Hepatocyte (in vitro differentiated cells): ENCODE measurements at regions not wholly inside any gene's neighbourhood (a gene's known extent, or its start where the extent isn't known, plus 50 kb on each side); places are given as distances from the start of the nearest gene placed in this dataset.
"Not testable (repeated sequence)": the region's sequence is repeated elsewhere in the genome, so short reads cannot be mapped to it uniquely, and the experiment has no call there.

Experiments
- DNase-seq: peaks from one replicate; pipeline ENCODE4 v3.0.0-alpha.2; 2016; ENCODE audit warnings: low spot score
- H2AFZ ChIP-seq: fragments of 200-600 bp; sonication (generic); 2 replicates; pipeline ENCODE4 v1.6.0; 2016; ENCODE audit warnings: antibody characterized with exemption, mild to moderate bottlenecking
- H3K27ac ChIP-seq: fragments of 200-600 bp; sonication (generic); 2 replicates; pipeline ENCODE4 v1.5.1; 2016; ENCODE audit warnings: mild to moderate bottlenecking
- H3K27me3 ChIP-seq: fragments of 200-600 bp; sonication (generic); 2 replicates; pipeline ENCODE4 v1.6.1; 2016
- H3K36me3 ChIP-seq: fragments of 200-600 bp; sonication (generic); replicated peaks from 2 replicates; pipeline ENCODE4 v1.5.1; 2016; ENCODE audit warnings: low read depth; ENCODE audit not compliant: insufficient read depth
- H3K4me1 ChIP-seq: fragments of 200-600 bp; sonication (generic); 2 replicates; pipeline ENCODE4 v1.5.1; 2016; ENCODE audit warnings: mild to moderate bottlenecking, moderate library complexity; ENCODE audit not compliant: insufficient read depth
- H3K4me2 ChIP-seq: fragments of 200-600 bp; sonication (generic); 2 replicates; pipeline ENCODE4 v1.6.0; 2016
- H3K4me3 ChIP-seq: fragments of 200-600 bp; sonication (generic); 2 replicates; pipeline ENCODE4 v1.5.1; 2016; ENCODE audit warnings: mild to moderate bottlenecking
- H3K79me2 ChIP-seq: fragments of 200-600 bp; sonication (generic); 2 replicates; pipeline ENCODE4 v1.6.0; 2017; ENCODE audit warnings: mild to moderate bottlenecking
- H3K9me2 ChIP-seq: fragments of 200-600 bp; sonication (generic); replicated peaks from 2 replicates; pipeline ENCODE4 v1.6.0; 2017; ENCODE audit warnings: mild to moderate bottlenecking; ENCODE audit not compliant: insufficient read depth
- H3K9me3 ChIP-seq: fragments of 200-600 bp; sonication (generic); 2 replicates; pipeline ENCODE4 v1.5.1; 2016; ENCODE audit warnings: low read depth, mild to moderate bottlenecking
- H4K20me1 ChIP-seq: fragments of 200-600 bp; sonication (generic); 2 replicates; pipeline ENCODE4 v1.6.0; 2016; ENCODE audit warnings: mild to moderate bottlenecking; ENCODE audit not compliant: insufficient read depth, poor library complexity, severe bottlenecking
- EZH2 ChIP-seq: fragments of 200-600 bp; sonication (generic); IDR thresholded peaks from 2 replicates; pipeline ENCODE4 v1.6.1; 2016; ENCODE audit warnings: antibody characterized with exemption, mild to moderate bottlenecking, borderline replicate concordance
- EZH2phosphoT487 ChIP-seq: fragments of 200-600 bp; sonication (generic); IDR thresholded peaks from one replicate; pipeline ENCODE4 v1.6.1; 2018; ENCODE audit warnings: antibody characterized with exemption, mild to moderate bottlenecking, low read depth, moderate library complexity; ENCODE audit not compliant: unreplicated experiment, severe bottlenecking
- whole genome bisulfite sequencing: methylation state at CpG from one replicate; pipeline ENCODE4 v1.1.6; 2016; ENCODE audit warnings: low lambda C conversion rate; ENCODE audit errors: missing lambda C conversion rate; 5-methylcytosine and 5-hydroxymethylcytosine counted together
- TF ChIP-seq, protein P1 (sequence below): fragments of 200-600 bp; sonication (generic); IDR thresholded peaks from 2 replicates; pipeline ENCODE4 v1.5.1; 2016; ENCODE audit warnings: antibody characterized with exemption, mild to moderate bottlenecking; ENCODE audit not compliant: poor library complexity

DNA sequence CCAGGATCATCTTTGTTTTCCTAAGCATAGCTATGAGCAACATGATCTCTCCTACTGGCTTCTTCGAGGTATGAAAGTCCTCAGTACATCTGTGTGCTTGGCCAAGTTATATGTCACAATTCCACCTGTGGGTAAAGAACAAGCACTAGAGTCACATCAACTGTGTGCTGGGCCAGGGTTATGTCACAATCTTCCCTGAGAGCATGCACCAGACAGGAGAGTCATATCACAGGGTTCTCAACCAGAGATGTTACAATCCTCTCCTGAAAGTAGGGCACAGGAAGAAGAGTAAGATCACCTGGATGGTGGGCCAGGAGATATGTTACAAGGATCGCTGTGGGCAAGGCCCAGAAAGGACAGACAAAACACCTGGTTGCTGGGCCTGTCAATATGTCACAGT is 143.7 kb downstream of the ZNF675 start:
- no peak for TF ChIP-seq EZH2phosphoT487
- TF ChIP-seq, protein P1, sequence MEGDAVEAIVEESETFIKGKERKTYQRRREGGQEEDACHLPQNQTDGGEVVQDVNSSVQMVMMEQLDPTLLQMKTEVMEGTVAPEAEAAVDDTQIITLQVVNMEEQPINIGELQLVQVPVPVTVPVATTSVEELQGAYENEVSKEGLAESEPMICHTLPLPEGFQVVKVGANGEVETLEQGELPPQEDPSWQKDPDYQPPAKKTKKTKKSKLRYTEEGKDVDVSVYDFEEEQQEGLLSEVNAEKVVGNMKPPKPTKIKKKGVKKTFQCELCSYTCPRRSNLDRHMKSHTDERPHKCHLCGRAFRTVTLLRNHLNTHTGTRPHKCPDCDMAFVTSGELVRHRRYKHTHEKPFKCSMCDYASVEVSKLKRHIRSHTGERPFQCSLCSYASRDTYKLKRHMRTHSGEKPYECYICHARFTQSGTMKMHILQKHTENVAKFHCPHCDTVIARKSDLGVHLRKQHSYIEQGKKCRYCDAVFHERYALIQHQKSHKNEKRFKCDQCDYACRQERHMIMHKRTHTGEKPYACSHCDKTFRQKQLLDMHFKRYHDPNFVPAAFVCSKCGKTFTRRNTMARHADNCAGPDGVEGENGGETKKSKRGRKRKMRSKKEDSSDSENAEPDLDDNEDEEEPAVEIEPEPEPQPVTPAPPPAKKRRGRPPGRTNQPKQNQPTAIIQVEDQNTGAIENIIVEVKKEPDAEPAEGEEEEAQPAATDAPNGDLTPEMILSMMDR: no peak
- TF ChIP-seq EZH2: no peak
- Histone ChIP-seq H3K4me2 (no peak overlapping the region), H3K36me3 (no peaks in the 10 kb centered on the region), H3K27ac (no peak overlapping the region), H2AFZ (no peak overlapping the region), H3K9me3 (no peaks in the 10 kb centered on the region), H3K4me3 (no peak overlapping the region), H4K20me1 (no peaks in the 10 kb centered on the region), H3K9me2 (no peaks in the 10 kb centered on the region), H3K4me1 (no peaks in the 10 kb centered on the region), H3K27me3 (no peaks in the 10 kb centered on the region), H3K79me2 (no peaks in the 10 kb centered on the region)
- DNase-seq: no peak
- 69% methylated on average over 2 of the region's 2 CpGs for WGBS

- Histone ChIP-seq H4K20me1 (no peaks in the 10 kb centered on the region), H3K9me2 (no peaks in the 10 kb centered on the region), H3K4me3 (no peak overlapping the region), H3K4me2 (no peak overlapping the region), H3K4me1 (no peaks in the 10 kb centered on the region), H3K36me3 (no peaks in the 10 kb centered on the region), H3K27ac (no peak overlapping the region), H3K79me2 (no peaks in the 10 kb centered on the region), H3K27me3 (no peaks in the 10 kb centered on the region), H2AFZ (no peak overlapping the region), H3K9me3 (no peaks in the 10 kb centered on the region)
- WGBS: 64% methylated on average over 1 of the region's 1 CpG
- DNase-seq: no peak
- TF ChIP-seq, protein P1: no peak
- TF ChIP-seq EZH2phosphoT487: no peak
- TF ChIP-seq EZH2: no peak
Observed at GRCh38 chr19:23542562-23542961, 144.4 kb downstream of the ZNF675 start.

DNA sequence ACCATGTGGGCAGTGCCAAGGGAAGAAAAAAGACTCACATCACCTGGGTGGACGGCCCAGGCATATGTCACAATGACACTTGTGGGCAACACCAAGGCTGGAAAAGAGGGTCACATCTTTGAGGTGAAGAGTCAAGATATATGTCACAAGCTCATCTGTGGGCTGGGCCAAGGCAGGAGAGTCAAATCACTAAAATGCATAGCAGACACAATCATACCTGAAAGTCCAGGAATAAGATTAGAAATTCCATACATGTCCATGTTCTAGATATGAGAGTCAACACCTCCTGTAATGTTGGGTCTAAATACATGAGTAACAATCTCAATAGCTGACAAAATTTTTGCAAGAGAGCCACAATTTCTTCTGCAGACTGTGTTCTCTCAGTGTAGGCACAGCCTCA is 145.0 kb downstream of the ZNF675 start:
- H3K27ac ChIP-seq: no peak overlapping the region
- H3K4me2 ChIP-seq: no peak overlapping the region
- no peaks in the 10 kb centered on the region for H3K4me1 ChIP-seq
- no peaks in the 10 kb centered on the region for H3K36me3 ChIP-seq
- no peaks in the 10 kb centered on the region for H4K20me1 ChIP-seq
- no peak overlapping the region for H2AFZ ChIP-seq
- DNase-seq: no peak
- no peaks in the 10 kb centered on the region for H3K79me2 ChIP-seq
- no peak overlapping the region for H3K4me3 ChIP-seq
- TF ChIP-seq EZH2phosphoT487: no peak
- TF ChIP-seq, protein P1: no peak
- no peak for TF ChIP-seq EZH2
- no peaks in the 10 kb centered on the region for H3K9me2 ChIP-seq
- H3K9me3 ChIP-seq: no peaks in the 10 kb centered on the region
- H3K27me3 ChIP-seq: no peaks in the 10 kb centered on the region
- 68% methylated on average over 1 of the region's 1 CpG for WGBS

DNA sequence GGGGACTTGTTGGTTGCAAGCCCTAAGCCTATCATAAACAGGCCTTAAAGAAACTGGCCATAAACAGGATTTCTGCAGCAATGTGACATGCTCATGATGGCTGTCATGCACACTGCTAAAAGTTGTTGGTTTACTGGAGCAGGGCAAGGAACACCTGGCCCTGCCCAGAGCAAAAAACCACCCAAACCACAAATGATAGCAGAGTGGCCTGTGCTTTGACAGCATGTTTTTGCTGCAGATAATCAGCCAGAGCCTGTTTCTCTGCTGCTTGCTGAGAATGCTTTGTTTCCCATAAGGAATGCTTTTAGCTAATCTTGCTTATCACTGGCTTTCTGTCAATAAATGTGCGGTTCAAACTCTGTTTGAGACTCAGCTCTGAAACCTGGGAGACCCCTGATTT is 144.9 kb upstream of the ZNF91 start:
- not testable (repeated sequence) for H3K36me3 ChIP-seq, H3K9me3 ChIP-seq
- 63% methylated on average over 1 of the region's 1 CpG for WGBS

More for the DNA sequence above, 144.9 kb upstream of the ZNF91 start:
- H3K4me2 ChIP-seq, H3K9me2 ChIP-seq, H3K4me3 ChIP-seq, H3K79me2 ChIP-seq, H3K27me3 ChIP-seq, H3K4me1 ChIP-seq, H2AFZ ChIP-seq, DNase-seq, H3K27ac ChIP-seq, H4K20me1 ChIP-seq: not testable (repeated sequence)
